Esophagus squamous epithelium (tissue), 5 donors: ENCODE measurements at regions not wholly inside any gene's neighbourhood (a gene's known extent, or its start where the extent isn't known, plus 50 kb on each side); places are given as distances from the start of the nearest gene placed in this dataset.
A peak's percentile ranks its signal among the peaks of the same experiment; 100 is the strongest.

Source experiments
- DNase-seq: peaks from one replicate; lab custom pipeline; 2025; lab: John Stamatoyannopoulos, UW
- H3K27ac ChIP-seq, 4 donors: fragments of 200-600 bp; sonication (generic); one replicate each; pipeline ENCODE4 v1.5.1; 2016 to 2019; ENCODE audit warnings: mild to moderate bottlenecking in 1 of 4
- H3K27me3 ChIP-seq, 4 donors: fragments of 200-600 bp; sonication (generic); 1 replicate in 3 of 4; 2 replicates in 1 of 4; pipeline versions ENCODE4 v1.5.1 to v1.6.0; 2017 to 2021; ENCODE audit warnings: antibody characterized with exemption in 1 of 4
- H3K36me3 ChIP-seq, 3 donors: fragments of 200-600 bp; sonication (generic); one replicate each; pipeline ENCODE4 v1.5.1; 2016 to 2019
- H3K4me1 ChIP-seq, 3 donors: fragments of 200-600 bp; sonication (generic); one replicate each; pipeline ENCODE4 v1.5.1; 2017 to 2019
- H3K4me3 ChIP-seq, 4 donors: fragments of 200-600 bp; sonication (generic); 1 replicate in 3 of 4; 2 replicates in 1 of 4; pipeline ENCODE4 v1.5.1; 2016 to 2019; ENCODE audit warnings: mild to moderate bottlenecking in 2 of 4, moderate library complexity in 1 of 4
- H3K9me3 ChIP-seq, 3 donors: fragments of 200-600 bp; sonication (generic); one replicate each; pipeline ENCODE4 v1.5.1; 2016 to 2019
- POLR2A ChIP-seq, 4 donors: fragments of 450-650 bp; IDR thresholded peaks; one replicate each; pipeline ENCODE4 v1.6.1; 2017; ENCODE audit warnings: antibody characterized with exemption in 4 of 4, mild to moderate bottlenecking in 4 of 4, moderate library complexity in 3 of 4
- WGBS, 2 donors: methylation state at CpG; one replicate each; pipeline ENCODE4 v1.1.5; 2018; 5-methylcytosine and 5-hydroxymethylcytosine counted together
- intact Hi-C: fragments of 100-400 bp; cut with DNase I; formaldehyde crosslinking; loops from one replicate; pipeline ENCODE4 v1.15.0; 2022
- TF ChIP-seq, protein P1 (sequence below), 6 experiments: fragments of 450-650 bp in 4 of 6; fragments of 200-600 bp in 2 of 6; sonication (generic) in 2 of 6; IDR thresholded peaks; one replicate each; pipeline ENCODE4 v1.5.1; 2016 to 2019; ENCODE audit warnings: antibody characterized with exemption in 6 of 6, mild to moderate bottlenecking in 4 of 6, moderate library complexity in 4 of 6
- donor health status: DM: yes; HTN: yes; CAD: no.

DNA sequence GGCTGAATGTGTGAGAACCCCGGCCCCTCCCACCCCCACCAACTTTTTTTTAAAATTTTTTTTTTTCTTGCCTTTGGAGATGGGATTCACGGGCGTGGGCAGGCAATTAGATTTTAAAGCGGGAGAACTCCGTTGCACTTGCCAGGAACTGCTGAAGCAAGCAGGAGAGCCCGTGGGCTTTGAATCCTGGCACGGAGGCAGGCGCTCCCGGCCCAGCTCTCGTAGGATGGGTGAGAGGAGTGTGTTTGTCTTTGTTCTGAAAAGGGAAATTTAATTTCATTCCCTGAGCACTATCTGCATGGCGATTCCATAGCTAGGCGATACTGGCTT lies 54.3 kb upstream of the BOD1 start:
- intact Hi-C loops, result no loop called here
- peak overlapping the region in 1 of 4 donors; percentile 29 for H3K4me3 ChIP-seq
- no peak for DNase-seq

DNA sequence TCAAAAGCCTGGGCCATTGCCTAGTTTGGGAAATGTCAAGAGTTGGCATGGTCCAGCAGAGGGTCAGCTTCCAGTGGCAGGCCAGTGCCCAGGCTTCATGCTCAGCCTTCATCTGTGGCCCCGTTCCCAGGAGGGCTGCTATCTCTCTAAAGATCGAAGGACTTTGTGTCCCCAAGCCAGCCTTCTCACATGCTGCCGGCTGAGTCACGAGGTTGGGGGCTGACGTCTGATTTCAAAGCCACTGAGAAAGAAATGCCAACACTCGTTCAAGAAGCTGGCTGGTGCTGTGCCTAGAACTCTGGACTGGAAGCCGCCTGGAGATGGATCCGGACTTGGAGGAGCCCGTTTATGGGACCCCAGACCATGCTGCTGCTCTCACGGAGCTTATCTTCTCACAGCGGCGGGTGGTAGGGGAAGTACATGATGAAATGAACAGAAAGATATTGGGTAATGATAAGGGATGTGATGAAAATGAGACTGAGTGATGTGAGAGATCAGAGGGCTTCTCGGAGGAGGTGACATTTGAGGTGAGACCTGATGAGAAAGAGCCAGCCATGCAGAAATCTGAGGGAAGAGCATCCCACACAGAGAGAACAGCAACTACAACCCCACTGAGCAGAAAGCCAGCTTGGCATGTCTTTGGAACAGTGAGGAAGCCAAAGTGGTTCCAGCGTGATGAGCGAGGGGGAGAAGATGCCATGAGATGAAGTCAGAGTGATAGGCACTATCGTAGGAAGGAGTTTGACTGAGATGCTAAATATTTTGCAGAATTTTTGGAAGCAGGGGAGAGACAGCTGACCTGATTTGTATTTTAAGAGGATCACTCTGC lies 54.9 kb upstream of the BOD1 start:
- WGBS, 2 donors, result 74 to 77% methylated on average over 7 to 15 of the region's 16 CpGs
- intact Hi-C loops, result no loop called here
- no peaks in the 10 kb centered on the region for H3K36me3 ChIP-seq
- H3K27ac ChIP-seq, result peak overlapping the region in 3 of 4 donors; percentile 11 to 68 (median 58)
- TF ChIP-seq, protein P1, sequence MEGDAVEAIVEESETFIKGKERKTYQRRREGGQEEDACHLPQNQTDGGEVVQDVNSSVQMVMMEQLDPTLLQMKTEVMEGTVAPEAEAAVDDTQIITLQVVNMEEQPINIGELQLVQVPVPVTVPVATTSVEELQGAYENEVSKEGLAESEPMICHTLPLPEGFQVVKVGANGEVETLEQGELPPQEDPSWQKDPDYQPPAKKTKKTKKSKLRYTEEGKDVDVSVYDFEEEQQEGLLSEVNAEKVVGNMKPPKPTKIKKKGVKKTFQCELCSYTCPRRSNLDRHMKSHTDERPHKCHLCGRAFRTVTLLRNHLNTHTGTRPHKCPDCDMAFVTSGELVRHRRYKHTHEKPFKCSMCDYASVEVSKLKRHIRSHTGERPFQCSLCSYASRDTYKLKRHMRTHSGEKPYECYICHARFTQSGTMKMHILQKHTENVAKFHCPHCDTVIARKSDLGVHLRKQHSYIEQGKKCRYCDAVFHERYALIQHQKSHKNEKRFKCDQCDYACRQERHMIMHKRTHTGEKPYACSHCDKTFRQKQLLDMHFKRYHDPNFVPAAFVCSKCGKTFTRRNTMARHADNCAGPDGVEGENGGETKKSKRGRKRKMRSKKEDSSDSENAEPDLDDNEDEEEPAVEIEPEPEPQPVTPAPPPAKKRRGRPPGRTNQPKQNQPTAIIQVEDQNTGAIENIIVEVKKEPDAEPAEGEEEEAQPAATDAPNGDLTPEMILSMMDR (IDR thresholded peaks at IDR 0.05), result no peak
- TF ChIP-seq POLR2A (IDR thresholded peaks at IDR 0.05), result no peak
- no peak for DNase-seq
- peak overlapping the region in 1 of 4 donors; percentile 29 for H3K4me3 ChIP-seq
- peaks cover 0 to 15% (median 3%) of the 10 kb centered on the region in 3 donors for H3K9me3 ChIP-seq
- H3K4me1 ChIP-seq, result peaks cover 0 to 20% (median 11%) of the 10 kb centered on the region in 3 donors
- peaks cover 0 to 41% (median 0%) of the 10 kb centered on the region in 4 donors for H3K27me3 ChIP-seq

More for the DNA sequence above, 54.3 kb upstream of the BOD1 start:
- no peaks in the 10 kb centered on the region for H3K36me3 ChIP-seq
- TF ChIP-seq POLR2A (IDR thresholded peaks at IDR 0.05), result no peak
- TF ChIP-seq, protein P1 (IDR thresholded peaks at IDR 0.05), result no peak
- H3K4me1 ChIP-seq, result peaks cover 0 to 20% (median 11%) of the 10 kb centered on the region in 3 donors
- H3K27me3 ChIP-seq, result peaks cover 0 to 41% (median 0%) of the 10 kb centered on the region in 4 donors
- WGBS, 2 donors, result 20 to 51% methylated on average over 7 to 11 of the region's 12 CpGs
- H3K9me3 ChIP-seq, result peaks cover 0 to 11% (median 3%) of the 10 kb centered on the region in 3 donors
- H3K27ac ChIP-seq, result peak overlapping the region in 3 of 4 donors; percentile 11 to 68 (median 58)

DNA sequence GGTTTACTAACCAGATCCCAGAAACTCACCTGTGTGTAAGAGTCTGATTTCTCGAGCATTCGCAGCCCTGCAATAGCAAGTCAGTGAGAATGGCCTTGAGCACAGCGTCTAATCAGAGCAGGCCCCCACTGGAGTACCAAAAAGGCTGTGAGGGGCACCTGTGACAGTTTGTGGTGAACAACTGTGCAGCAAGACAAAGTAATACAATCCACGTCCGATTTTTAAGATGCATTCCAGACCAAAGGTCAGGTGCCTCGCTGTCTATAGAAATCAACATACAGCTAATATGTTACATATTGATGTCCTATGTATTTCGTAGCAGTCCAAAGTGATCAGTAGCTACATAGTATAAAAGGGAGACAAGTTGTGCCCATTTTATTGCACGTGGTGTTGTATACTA lies 55.7 kb upstream of the BOD1 start:
- no peak overlapping the region for H3K27ac ChIP-seq
- no peak for DNase-seq

DNA sequence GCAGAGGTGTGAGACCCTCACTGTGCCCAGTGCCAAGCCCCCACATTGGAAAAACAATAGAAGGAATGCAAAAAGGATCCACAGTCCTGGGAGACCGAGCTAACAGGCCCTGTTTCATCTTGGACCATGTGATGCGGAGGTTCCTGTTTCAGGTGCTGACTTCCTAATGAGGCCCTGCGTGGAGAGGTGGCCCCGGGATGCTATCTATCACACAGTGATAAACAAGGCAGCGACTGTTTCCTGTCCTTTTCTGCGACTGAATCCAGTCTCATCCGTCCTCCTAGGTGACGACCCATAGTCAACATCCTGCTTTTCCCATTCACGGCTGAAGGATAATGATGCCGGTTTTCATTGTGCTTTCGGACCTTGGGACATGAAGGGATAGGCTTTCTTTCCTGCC lies 56.4 kb upstream of the BOD1 start:
- Histone ChIP-seq H3K4me1 (peaks cover 0 to 20% (median 11%) of the 10 kb centered on the region in 3 donors), H3K27ac (no peak overlapping the region), H3K36me3 (no peaks in the 10 kb centered on the region), H3K4me3 (no peak overlapping the region), H3K27me3 (peaks cover 0 to 41% (median 0%) of the 10 kb centered on the region in 4 donors), H3K9me3 (peaks cover 0 to 17% (median 3%) of the 10 kb centered on the region in 3 donors)
- DNase-seq, result no peak
- intact Hi-C loops, result no loop called here
- 77 to 88% methylated on average over 10 to 11 of the region's 11 CpGs for WGBS, 2 donors
- TF ChIP-seq, protein P1 (IDR thresholded peaks at IDR 0.05), result no peak
- no peak for TF ChIP-seq POLR2A (IDR thresholded peaks at IDR 0.05)

More for the DNA sequence above, 55.7 kb upstream of the BOD1 start:
- Histone ChIP-seq H3K4me1 (peaks cover 0 to 20% (median 11%) of the 10 kb centered on the region in 3 donors), H3K4me3 (no peak overlapping the region), H3K9me3 (peaks cover 0 to 17% (median 3%) of the 10 kb centered on the region in 3 donors), H3K27me3 (peaks cover 0 to 41% (median 0%) of the 10 kb centered on the region in 4 donors), H3K36me3 (no peaks in the 10 kb centered on the region)
- 84 to 85% methylated on average over 6 to 7 of the region's 8 CpGs for whole genome bisulfite sequencing, 2 donors
- TF ChIP-seq, protein P1 (IDR thresholded peaks at IDR 0.05), result no peak
- TF ChIP-seq POLR2A (IDR thresholded peaks at IDR 0.05), result no peak
- intact Hi-C loops, result no loop called here
